H9 (cell line): ENCODE measurements at regions not wholly inside any gene's neighbourhood (a gene's known extent, or its start where the extent isn't known, plus 50 kb on each side); places are given as distances from the start of the nearest gene placed in this dataset.
"Not testable (repeated sequence)": the region's sequence is repeated elsewhere in the genome, so short reads cannot be mapped to it uniquely, and the experiment has no call there.

Experiments
- DNase-seq: peaks from one replicate; pipeline ENCODE4 v3.0.0-alpha.2; 2017
- H2AFZ ChIP-seq: one replicate; pipeline ENCODE4 v1.6.1; 2013; ENCODE audit warnings: mild to moderate bottlenecking, low read length, control low read depth, moderate library complexity
- H2AK5ac ChIP-seq: 2 replicates; pipeline ENCODE4 v1.6.1; 2013; ENCODE audit warnings: low read length, control low read depth, mixed read lengths; ENCODE audit not compliant: insufficient read length
- H2BK120ac ChIP-seq: one replicate; pipeline ENCODE4 v1.6.1; 2013; ENCODE audit warnings: low read depth, mild to moderate bottlenecking, low read length, control low read depth, inconsistent platforms; ENCODE audit not compliant: poor library complexity, severe bottlenecking
- H2BK12ac ChIP-seq: 2 replicates; pipeline ENCODE4 v1.6.1; 2013; ENCODE audit warnings: low read length, control low read depth, mixed read lengths, low read depth; ENCODE audit not compliant: insufficient read length
- H2BK15ac ChIP-seq: 2 replicates; pipeline ENCODE4 v1.6.1; 2013; ENCODE audit warnings: low read depth, low read length, control low read depth
- H2BK20ac ChIP-seq: one replicate; pipeline ENCODE4 v1.6.1; 2013; ENCODE audit warnings: low read depth, mild to moderate bottlenecking, low read length, control low read depth, inconsistent platforms; ENCODE audit not compliant: poor library complexity, severe bottlenecking
- H2BK5ac ChIP-seq: 2 replicates; pipeline ENCODE4 v1.6.1; 2013; ENCODE audit warnings: low read length, control low read depth, mixed read lengths; ENCODE audit not compliant: insufficient read length
- H3K14ac ChIP-seq: 2 replicates; pipeline ENCODE4 v1.6.1; 2013; ENCODE audit warnings: low read length, control low read depth; ENCODE audit not compliant: insufficient read depth
- H3K18ac ChIP-seq: 2 replicates; pipeline ENCODE4 v1.6.1; 2013; ENCODE audit warnings: low read depth, mild to moderate bottlenecking, mixed read lengths, low read length, control low read depth; ENCODE audit not compliant: insufficient read length
- H3K23ac ChIP-seq: 2 replicates; pipeline ENCODE4 v1.6.1; 2013; ENCODE audit warnings: low read length, control low read depth, mixed read lengths, low read depth; ENCODE audit not compliant: insufficient read length
- H3K23me2 ChIP-seq: 2 replicates; pipeline ENCODE4 v1.6.1; 2013; ENCODE audit warnings: low read depth, mild to moderate bottlenecking, mixed read lengths, low read length, control low read depth; ENCODE audit not compliant: insufficient read length, poor library complexity, severe bottlenecking
- H3K27ac ChIP-seq: 2 replicates; pipeline ENCODE4 v1.5.1; 2013; ENCODE audit warnings: low read length, control low read depth, mixed read lengths, low read depth; ENCODE audit not compliant: insufficient read length
- H3K27me3 ChIP-seq: 2 replicates; pipeline ENCODE4 v1.6.1; 2013; ENCODE audit warnings: low read length, control low read depth, inconsistent platforms; ENCODE audit not compliant: insufficient read depth
- H3K4ac ChIP-seq: 2 replicates; pipeline ENCODE4 v1.6.1; 2013; ENCODE audit warnings: low read depth, mild to moderate bottlenecking, control low read depth, inconsistent platforms, low read length, moderate library complexity
- H3K4me1 ChIP-seq: 2 replicates; pipeline ENCODE4 v1.6.1; 2013; ENCODE audit warnings: low read length, control low read depth, inconsistent platforms; ENCODE audit not compliant: insufficient read depth
- H3K4me2 ChIP-seq: 2 replicates; pipeline ENCODE4 v1.6.1; 2013; ENCODE audit warnings: low read length, control low read depth, mixed read lengths; ENCODE audit not compliant: insufficient read length, insufficient read depth
- H3K56ac ChIP-seq: 2 replicates; pipeline ENCODE4 v1.6.1; 2013; ENCODE audit warnings: low read depth, mild to moderate bottlenecking, mixed read lengths, low read length, control low read depth; ENCODE audit not compliant: insufficient read length
- H3K79me1 ChIP-seq: 2 replicates; pipeline ENCODE4 v1.6.1; 2013; ENCODE audit warnings: low read depth, mild to moderate bottlenecking, moderate library complexity, low read length, control low read depth, inconsistent platforms; ENCODE audit not compliant: insufficient read depth, poor library complexity, severe bottlenecking
- H3K79me2 ChIP-seq: 2 replicates; pipeline ENCODE4 v1.6.1; 2013; ENCODE audit warnings: low read length, control low read depth, inconsistent platforms; ENCODE audit not compliant: insufficient read depth
- H3K9ac ChIP-seq: 2 replicates; pipeline ENCODE4 v1.6.1; 2013; ENCODE audit warnings: low read length, control low read depth, mixed read lengths; ENCODE audit not compliant: insufficient read length; ENCODE audit errors: extremely low read depth
- H3K9me3 ChIP-seq: one replicate; pipeline ENCODE4 v1.6.1; 2013; ENCODE audit warnings: low read depth, low read length, inconsistent platforms; ENCODE audit not compliant: control insufficient read depth
- H3T11ph ChIP-seq: one replicate; pipeline ENCODE4 v1.6.1; 2013; ENCODE audit warnings: mild to moderate bottlenecking, low read length, control low read depth, inconsistent platforms
- H4K20me1 ChIP-seq: one replicate; pipeline ENCODE4 v1.6.1; 2013; ENCODE audit not compliant: control insufficient read depth, insufficient read length, insufficient read depth
- H4K5ac ChIP-seq: 2 replicates; pipeline ENCODE4 v1.6.1; 2013; ENCODE audit warnings: low read depth, mild to moderate bottlenecking, mixed read lengths, low read length, control low read depth; ENCODE audit not compliant: insufficient read length
- H4K8ac ChIP-seq: replicated peaks from 2 replicates; pipeline ENCODE4 v1.6.1; 2013; ENCODE audit warnings: low read length, control low read depth, mixed read lengths, low read depth; ENCODE audit not compliant: insufficient read length
- H4K91ac ChIP-seq: 2 replicates; pipeline ENCODE4 v1.6.1; 2013; ENCODE audit warnings: low read depth, mild to moderate bottlenecking, moderate library complexity, mixed read lengths, low read length, control low read depth; ENCODE audit not compliant: insufficient read length
- H3K27ac Mint-ChIP-seq, 3 experiments: 2 replicates in 2 of 3; 3 replicates in 1 of 3; pipeline ENCODE4 v1.8.0; 2020 to 2021; ENCODE audit warnings: mixed read lengths in 3 of 3, mild to moderate bottlenecking in 1 of 3, moderate library complexity in 1 of 3
- H3K27me3 Mint-ChIP-seq: 2 replicates; pipeline ENCODE4 v1.8.0; 2021; ENCODE audit warnings: low read depth, mild to moderate bottlenecking, moderate library complexity, mixed read lengths
- H3K36me3 Mint-ChIP-seq, 3 experiments: 2 replicates in 2 of 3; 3 replicates in 1 of 3; pipeline ENCODE4 v1.8.0; 2020 to 2021; ENCODE audit warnings: low read depth in 3 of 3, mixed read lengths in 3 of 3; ENCODE audit not compliant: insufficient read depth in 1 of 3
- H3K4me1 Mint-ChIP-seq, 2 experiments: 2 replicates each; pipeline ENCODE4 v1.8.0; 2020; ENCODE audit warnings: mixed read lengths in 2 of 2
- H3K4me3 Mint-ChIP-seq, 2 experiments: 2 replicates in 1 of 2; 3 replicates in 1 of 2; pipeline ENCODE4 v1.8.0; 2020 to 2021; ENCODE audit warnings: mild to moderate bottlenecking in 2 of 2, mixed read lengths in 2 of 2, moderate library complexity in 1 of 2
- H3K9me3 Mint-ChIP-seq, 2 experiments: 2 replicates in 1 of 2; 3 replicates in 1 of 2; pipeline ENCODE4 v1.8.0; 2020; ENCODE audit warnings: mild to moderate bottlenecking in 2 of 2, mixed read lengths in 2 of 2, moderate library complexity in 1 of 2
- CTCF ChIP-seq: fragments of 200-600 bp; sonication (generic); conservative IDR thresholded peaks from 3 replicates; pipeline ENCODE4 v1.8.0; 2021; ENCODE audit warnings: antibody characterized with exemption, mild to moderate bottlenecking
- WGBS: extraction: QIAGEN DNeasy Blood & Tissue Kit; methylation state at CpG from one replicate; pipeline ENCODE4 v1.1.7; 2013; ENCODE audit warnings: missing lambda C conversion rate, low lambda C conversion rate, mixed read lengths; ENCODE audit not compliant: insufficient read length; ENCODE audit errors: extremely low coverage; 5-methylcytosine and 5-hydroxymethylcytosine counted together

DNA sequence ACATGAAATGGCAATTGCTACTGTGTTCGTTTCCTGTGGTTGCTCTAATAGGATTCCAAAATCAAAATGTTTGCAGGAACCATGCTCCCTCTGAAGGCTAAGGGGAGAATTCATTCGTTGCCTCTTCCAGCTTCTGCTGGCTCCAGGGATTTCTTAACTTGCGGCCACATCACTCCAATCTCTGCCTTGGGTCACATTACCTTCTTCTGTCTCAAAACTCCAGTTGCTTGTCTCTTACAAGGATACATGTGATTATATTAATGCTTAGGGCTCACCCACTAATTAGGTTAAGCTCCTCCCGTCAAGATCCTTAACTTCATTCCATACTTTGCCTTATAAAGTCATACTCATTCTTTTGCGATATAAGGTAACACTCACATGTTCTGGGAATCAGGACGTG lies 208.4 kb downstream of the RBM46 start:
- no peak overlapping the region for H4K8ac ChIP-seq
- no peak overlapping the region for H3K9ac ChIP-seq
- H3K9me3 ChIP-seq: no peaks in the 10 kb centered on the region
- H3K79me2 ChIP-seq: no peaks in the 10 kb centered on the region
- no peaks in the 10 kb centered on the region for H3K4me1 Mint-ChIP-seq
- no peak overlapping the region for H3K4ac ChIP-seq
- H3K56ac ChIP-seq: no peak overlapping the region
- no peaks in the 10 kb centered on the region for H3K27me3 Mint-ChIP-seq
- no peaks in the 10 kb centered on the region for H3K4me1 ChIP-seq
- H3K14ac ChIP-seq: no peak overlapping the region
- no peaks in the 10 kb centered on the region for H3K79me1 ChIP-seq
- no peak overlapping the region for H3K27ac Mint-ChIP-seq
- no peak overlapping the region for H3T11ph ChIP-seq
- H4K91ac ChIP-seq: no peak overlapping the region
- H2BK12ac ChIP-seq: no peak overlapping the region
- H3K4me2 ChIP-seq: no peak overlapping the region
- H4K5ac ChIP-seq: no peak overlapping the region
- no peak overlapping the region for H2BK20ac ChIP-seq
- no peaks in the 10 kb centered on the region for H3K27me3 ChIP-seq
- WGBS: no CpG with 5 or more reads among the region's 6 CpGs
- no peaks in the 10 kb centered on the region for H3K23me2 ChIP-seq
- no peak overlapping the region for H2AK5ac ChIP-seq
- TF ChIP-seq CTCF: no peak
- H3K36me3 Mint-ChIP-seq: no peaks in the 10 kb centered on the region
- H2BK15ac ChIP-seq: no peak overlapping the region
- no peak overlapping the region for H2BK5ac ChIP-seq
- H3K27ac ChIP-seq: no peak overlapping the region
- H2AFZ ChIP-seq: no peak overlapping the region
- DNase-seq: no peak
- no peak overlapping the region for H3K23ac ChIP-seq
- no peak overlapping the region for H2BK120ac ChIP-seq
- H3K9me3 Mint-ChIP-seq: no peaks in the 10 kb centered on the region
- no peak overlapping the region for H3K18ac ChIP-seq
- no peaks in the 10 kb centered on the region for H4K20me1 ChIP-seq
- H3K4me3 Mint-ChIP-seq: no peak overlapping the region

- not testable (repeated sequence) for H3K23me2 ChIP-seq, DNase-seq, H2AFZ ChIP-seq, H2BK15ac ChIP-seq, H4K8ac ChIP-seq, H3K23ac ChIP-seq, H3K79me1 ChIP-seq, H2BK20ac ChIP-seq, H2BK12ac ChIP-seq, H3T11ph ChIP-seq, H3K9me3 ChIP-seq, H3K56ac ChIP-seq, H3K14ac ChIP-seq, H4K20me1 ChIP-seq, H3K9ac ChIP-seq, H3K27ac Mint-ChIP-seq, H3K79me2 ChIP-seq, H3K18ac ChIP-seq, H3K4me3 Mint-ChIP-seq, H3K4me1 Mint-ChIP-seq, H2AK5ac ChIP-seq, H4K5ac ChIP-seq, H3K4ac ChIP-seq, H3K27ac ChIP-seq, H2BK5ac ChIP-seq, H3K27me3 ChIP-seq, H2BK120ac ChIP-seq, H3K4me1 ChIP-seq, H3K4me2 ChIP-seq, H3K27me3 Mint-ChIP-seq, H3K9me3 Mint-ChIP-seq, H3K36me3 Mint-ChIP-seq, H4K91ac ChIP-seq
- WGBS: no CpG with 5 or more reads among the region's 5 CpGs
These were observed 210.6 kb upstream of the NPY2R start for GRCh38 chr4:154997866-154998265.
